ENCODE measurements at regions not wholly inside any gene's neighbourhood (a gene's known extent, or its start where the extent isn't known, plus 50 kb on each side); places are given as distances from the start of the nearest gene placed in this dataset.

DNA sequence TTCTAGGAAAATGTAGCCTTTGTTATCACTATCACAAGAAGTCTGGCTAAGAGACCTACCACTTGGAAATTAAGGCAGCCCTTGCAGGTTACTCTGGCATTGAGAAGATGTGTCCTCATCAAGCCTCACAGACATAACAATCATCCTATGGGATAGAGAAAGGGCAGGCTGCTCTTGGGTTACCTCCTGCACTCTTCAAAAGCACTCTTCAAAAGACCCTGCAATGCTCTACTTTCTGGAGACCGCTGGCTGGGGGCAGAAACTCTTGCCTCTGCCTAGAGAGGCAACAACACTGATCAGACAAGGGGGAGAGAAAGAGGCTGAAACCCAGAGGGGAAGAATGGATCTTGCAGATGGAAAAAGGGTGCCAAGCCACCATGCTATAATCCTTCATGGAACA is 127.9 kb upstream of the BNIP2 start:
- TF ChIP-seq POLR2AphosphoS5 (IDR thresholded peaks at IDR 0.05) = no peak
- TF ChIP-seq POLR2A (IDR thresholded peaks at IDR 0.05) = no peak

Measured in spleen (tissue), 3 donors.